Activated naive CD8-positive, alpha-beta T cell treated with anti-CD3 and anti-CD28 coated beads, Interleukin-2, amount 50 U/mL, for 24 hours (primary cell): ENCODE measurements at regions not wholly inside any gene's neighbourhood (a gene's known extent, or its start where the extent isn't known, plus 50 kb on each side); places are given as distances from the start of the nearest gene placed in this dataset.
"Not testable (repeated sequence)": the region's sequence is repeated elsewhere in the genome, so short reads cannot be mapped to it uniquely, and the experiment has no call there.

Source experiments
- ATAC-seq: fragments of 150-1000 bp; cut with Tn5 transposase; one replicate; pipeline ENCODE4 v1.10.0; 2021
- DNase-seq: peaks from one replicate; pipeline ENCODE4 v3.0.0; 2021
- H3K27ac Mint-ChIP-seq: one replicate; pipeline ENCODE4 v1.8.0; 2021; ENCODE audit warnings: mild to moderate bottlenecking, mixed read lengths
- H3K27me3 Mint-ChIP-seq: one replicate; pipeline ENCODE4 v1.8.0; 2021; ENCODE audit warnings: mixed read lengths
- H3K36me3 Mint-ChIP-seq: one replicate; pipeline ENCODE4 v1.8.0; 2021; ENCODE audit warnings: low read depth, mixed read lengths
- H3K4me1 Mint-ChIP-seq: one replicate; pipeline ENCODE4 v1.8.0; 2021; ENCODE audit warnings: mixed read lengths
- H3K4me3 Mint-ChIP-seq: one replicate; pipeline ENCODE4 v1.8.0; 2021; ENCODE audit warnings: mild to moderate bottlenecking, moderate library complexity, mixed read lengths
- H3K9me3 Mint-ChIP-seq: one replicate; pipeline ENCODE4 v1.8.0; 2021; ENCODE audit warnings: mixed read lengths

GRCh38 chr3:195964318-195965107 is 56.2 kb upstream of the TNK2 start:
- not testable (repeated sequence) for ATAC-seq, H3K4me1 Mint-ChIP-seq, H3K27ac Mint-ChIP-seq, H3K4me3 Mint-ChIP-seq, H3K27me3 Mint-ChIP-seq, DNase-seq
- H3K36me3 Mint-ChIP-seq = peaks cover 38% of the 10 kb centered on the region
- peaks cover 11% of the 10 kb centered on the region for H3K9me3 Mint-ChIP-seq

DNA sequence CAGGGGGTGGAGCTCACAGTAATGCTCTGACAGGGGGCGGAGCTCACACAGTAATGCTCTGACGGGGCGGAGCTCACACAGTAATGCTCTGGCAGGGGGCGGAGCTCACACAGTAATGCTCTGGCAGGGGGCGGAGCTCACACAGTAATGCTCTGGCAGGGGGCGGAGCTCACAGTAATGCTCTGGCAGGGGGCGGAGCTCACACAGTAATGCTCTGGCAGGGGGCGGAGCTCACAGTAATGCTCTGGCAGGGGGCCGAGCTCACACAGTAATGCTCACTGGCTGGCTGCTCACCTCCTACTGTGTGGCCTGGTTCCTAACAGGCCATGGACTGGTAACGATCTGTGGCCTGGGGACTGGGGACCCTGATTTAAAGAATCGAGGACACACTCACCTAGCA is 53.9 kb upstream of the TNK2 start:
- peaks cover 37% of the 10 kb centered on the region for H3K36me3 Mint-ChIP-seq
- not testable (repeated sequence) for ATAC-seq, DNase-seq

GRCh38 chr3:195960971-195961775 is 52.8 kb upstream of the TNK2 start:
- Mint-ChIP-seq H3K9me3 (peaks cover 11% of the 10 kb centered on the region), H3K36me3 (peaks cover 37% of the 10 kb centered on the region)
- peak; percentile 35 for DNase-seq
- not testable (repeated sequence) for H3K4me1 Mint-ChIP-seq, H3K4me3 Mint-ChIP-seq, H3K27me3 Mint-ChIP-seq, H3K27ac Mint-ChIP-seq, ATAC-seq

More for the DNA sequence above, 53.9 kb upstream of the TNK2 start:
- H3K4me3 Mint-ChIP-seq, H3K27ac Mint-ChIP-seq, H3K4me1 Mint-ChIP-seq, H3K27me3 Mint-ChIP-seq: not testable (repeated sequence)
- peaks cover 11% of the 10 kb centered on the region for H3K9me3 Mint-ChIP-seq

DNA sequence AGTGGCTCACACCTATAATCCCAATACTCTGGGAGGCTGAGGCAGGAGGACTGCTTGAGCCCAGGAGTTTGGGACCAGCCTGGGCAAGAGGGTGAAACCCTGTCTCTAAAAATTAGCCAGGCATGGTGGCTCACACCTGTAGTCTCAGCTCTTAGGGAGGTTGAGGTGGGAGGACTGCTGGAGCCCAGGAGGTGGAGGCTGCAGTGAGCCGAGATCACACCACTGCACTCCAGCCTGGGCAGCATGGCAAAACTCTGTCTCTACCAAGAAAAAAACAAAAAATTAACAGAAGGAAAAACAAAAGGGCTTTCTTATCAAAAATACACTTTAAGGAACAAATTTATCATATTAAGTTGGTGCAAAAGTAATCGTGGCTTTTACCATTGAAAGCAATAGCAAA is 51.8 kb upstream of the TNK2 start:
- H3K27me3 Mint-ChIP-seq, DNase-seq, H3K27ac Mint-ChIP-seq, ATAC-seq, H3K4me3 Mint-ChIP-seq: not testable (repeated sequence)
- Mint-ChIP-seq H3K36me3 (peaks cover 31% of the 10 kb centered on the region), H3K4me1 (peaks cover 17% of the 10 kb centered on the region), H3K9me3 (peaks cover 11% of the 10 kb centered on the region)

DNA sequence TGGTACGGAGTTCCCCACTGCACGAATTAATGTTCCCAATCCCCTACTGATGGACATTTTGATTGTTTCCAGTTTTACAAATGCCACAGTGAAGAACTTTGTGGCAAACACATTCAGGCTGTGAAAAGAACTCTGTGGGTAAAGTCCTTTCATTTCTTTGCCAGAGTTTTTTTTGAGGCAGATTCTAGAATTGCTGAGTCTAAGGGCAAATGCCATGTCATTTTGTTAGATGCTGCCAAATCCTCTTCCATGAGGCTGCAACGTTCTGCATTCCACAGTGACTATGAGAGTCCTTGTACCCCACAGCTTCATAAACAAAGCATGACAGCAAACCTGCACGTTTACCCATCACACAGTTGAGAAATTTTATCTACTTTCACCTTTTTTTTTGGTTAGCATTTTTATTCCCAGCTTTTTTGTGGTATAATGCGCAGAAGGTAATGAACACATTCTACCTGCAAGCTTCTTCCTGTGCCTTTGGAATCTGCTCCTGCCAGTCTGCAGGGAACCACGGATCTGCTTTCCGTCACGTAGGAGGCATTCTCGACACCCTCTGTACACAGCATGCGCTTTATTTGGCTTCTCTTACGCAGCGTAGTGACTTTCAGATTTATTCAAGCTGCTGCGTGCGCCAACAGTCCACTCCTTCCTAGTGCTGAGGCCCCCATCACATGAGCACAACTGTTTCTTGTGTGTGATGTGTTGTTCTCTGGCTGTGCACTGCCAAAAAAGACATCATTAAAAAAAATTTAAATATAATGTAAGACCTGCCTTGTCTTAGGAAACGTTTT is 51.2 kb upstream of the TNK2 start:
- DNase-seq, ATAC-seq, H3K27me3 Mint-ChIP-seq, H3K27ac Mint-ChIP-seq, H3K4me3 Mint-ChIP-seq: not testable (repeated sequence)
- Mint-ChIP-seq H3K9me3 (peaks cover 11% of the 10 kb centered on the region), H3K36me3 (peaks cover 28% of the 10 kb centered on the region), H3K4me1 (peaks cover 19% of the 10 kb centered on the region)

DNA sequence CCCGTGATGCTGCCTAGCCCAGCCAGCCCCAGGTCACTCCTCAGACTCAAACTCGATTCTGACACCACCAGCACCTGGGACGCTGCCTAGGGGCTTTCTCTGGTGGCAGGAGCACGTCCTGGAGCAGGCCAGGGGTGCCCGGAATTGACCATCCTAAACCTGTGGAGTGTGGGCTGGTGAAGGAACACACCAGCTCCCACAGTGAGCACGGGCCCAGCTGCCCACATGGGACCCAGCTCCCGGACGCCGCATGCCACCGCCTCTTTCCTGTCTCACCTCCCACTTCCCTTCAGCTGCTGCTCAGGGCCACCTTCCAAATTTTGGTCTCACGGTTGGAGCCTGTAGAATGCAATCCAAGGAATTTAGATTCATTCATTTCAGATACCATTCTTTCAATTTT is 50.4 kb upstream of the TNK2 start:
- H3K27me3 Mint-ChIP-seq, H3K27ac Mint-ChIP-seq, H3K4me3 Mint-ChIP-seq, DNase-seq, ATAC-seq: not testable (repeated sequence)
- peaks cover 11% of the 10 kb centered on the region for H3K9me3 Mint-ChIP-seq
- peaks cover 24% of the 10 kb centered on the region for H3K36me3 Mint-ChIP-seq
- peaks cover 21% of the 10 kb centered on the region for H3K4me1 Mint-ChIP-seq
